HG03108 (cell line): ENCODE measurements at regions not wholly inside any gene's neighbourhood (a gene's known extent, or its start where the extent isn't known, plus 50 kb on each side); places are given as distances from the start of the nearest gene placed in this dataset.
A peak's percentile ranks its signal among the peaks of the same experiment; 100 is the strongest.
"Not testable (repeated sequence)": the region's sequence is repeated elsewhere in the genome, so short reads cannot be mapped to it uniquely, and the experiment has no call there.

Experiments
- ATAC-seq: cut with Tn5 transposase; IDR thresholded peaks from one replicate; pipeline ENCODE4 v1.9.1; 2021; ENCODE audit warnings: moderate library complexity; ENCODE audit not compliant: unreplicated experiment

GRCh38 chr6:114989279-114989964, 646.6 kb upstream of the HS3ST5 start:
- peak; percentile 83 for ATAC-seq

- ATAC-seq = no peak
Measured at GRCh38 chr6:114987281-114987680, 644.5 kb upstream of the HS3ST5 start.

GRCh38 chr6:114955363-114955762, 612.5 kb upstream of the HS3ST5 start:
- no peak for ATAC-seq

DNA sequence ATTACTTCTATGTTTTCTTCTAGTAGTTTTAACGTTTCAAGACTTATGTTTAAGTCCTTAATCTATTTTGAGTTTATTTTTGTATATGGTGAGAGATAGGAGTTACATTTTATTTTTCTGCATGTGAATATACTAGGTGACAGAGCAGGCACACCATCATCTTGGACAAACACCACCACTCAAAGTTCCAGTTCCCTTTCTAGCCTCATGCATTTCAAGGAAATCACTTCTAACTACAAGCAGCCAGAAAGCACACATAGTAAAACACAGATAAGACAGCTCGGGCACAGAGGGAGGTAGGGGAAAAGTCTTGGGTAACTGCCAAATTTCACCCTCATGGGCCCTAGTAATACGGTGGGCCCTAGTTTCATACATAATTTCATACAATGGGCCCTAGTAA, 609.4 kb upstream of the HS3ST5 start:
- no peak for ATAC-seq

DNA sequence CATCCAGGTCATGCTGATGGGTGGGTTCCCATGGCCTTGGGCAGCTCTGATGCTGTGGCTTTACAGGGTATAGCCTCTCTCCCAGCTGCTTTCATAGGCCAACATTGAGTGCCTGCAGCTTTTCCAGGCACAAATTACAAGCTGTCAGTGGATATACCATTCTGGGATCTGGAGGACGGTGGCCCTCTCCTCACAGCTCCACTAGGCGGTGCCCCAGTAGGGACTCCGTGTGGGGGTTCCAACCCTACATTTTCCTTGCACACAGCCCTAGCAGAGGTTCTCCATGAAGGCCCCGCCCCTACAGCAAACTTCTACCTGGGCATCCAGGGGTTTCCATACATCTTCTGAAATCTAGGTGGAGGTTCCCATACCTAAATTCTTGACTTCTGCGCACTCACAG, 602.6 kb upstream of the HS3ST5 start:
- ATAC-seq = no peak

DNA sequence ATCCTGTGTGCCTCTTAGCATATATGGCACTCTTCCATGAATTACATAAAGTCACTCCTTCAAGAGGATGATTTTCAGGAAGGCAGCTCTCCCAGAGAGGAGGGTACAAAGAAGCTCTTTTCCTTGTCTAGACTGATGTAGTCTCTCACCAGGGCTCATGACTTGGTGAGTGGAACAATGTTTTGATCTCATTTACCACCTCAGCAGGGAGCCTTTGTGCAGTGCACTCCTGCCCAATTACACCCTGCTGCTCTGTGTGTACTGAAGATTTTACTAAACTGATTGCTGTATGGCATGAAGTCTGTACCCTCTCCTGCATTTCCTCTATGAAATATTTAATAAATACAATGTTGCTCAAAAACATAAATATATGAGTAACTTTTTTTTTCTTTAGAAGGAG, 598.3 kb upstream of the HS3ST5 start:
- no peak for ATAC-seq

GRCh38 chr6:114940181-114940580, 597.4 kb upstream of the HS3ST5 start:
- no peak for ATAC-seq

DNA sequence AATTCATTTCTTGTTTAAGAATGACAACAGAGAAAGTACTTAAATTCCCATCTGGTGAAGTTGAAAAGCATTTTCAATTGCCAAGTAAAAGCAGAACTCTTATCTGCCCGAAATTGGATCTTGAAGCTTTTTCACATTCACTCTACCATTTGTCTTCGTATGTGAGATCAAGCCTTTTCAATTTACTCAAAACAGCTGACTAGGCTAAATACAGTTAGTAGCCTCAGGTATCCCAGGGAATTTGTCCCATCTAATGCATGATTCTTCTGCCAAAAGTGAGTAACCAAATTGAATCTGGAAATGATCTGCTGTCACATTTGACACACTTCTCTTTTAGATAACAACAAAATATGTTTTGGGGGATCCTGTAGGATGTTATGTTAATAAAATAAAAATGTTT, 596.8 kb upstream of the HS3ST5 start:
- no peak for ATAC-seq

GRCh38 chr6:114936080-114936479, 593.3 kb upstream of the HS3ST5 start:
- no peak for ATAC-seq

DNA sequence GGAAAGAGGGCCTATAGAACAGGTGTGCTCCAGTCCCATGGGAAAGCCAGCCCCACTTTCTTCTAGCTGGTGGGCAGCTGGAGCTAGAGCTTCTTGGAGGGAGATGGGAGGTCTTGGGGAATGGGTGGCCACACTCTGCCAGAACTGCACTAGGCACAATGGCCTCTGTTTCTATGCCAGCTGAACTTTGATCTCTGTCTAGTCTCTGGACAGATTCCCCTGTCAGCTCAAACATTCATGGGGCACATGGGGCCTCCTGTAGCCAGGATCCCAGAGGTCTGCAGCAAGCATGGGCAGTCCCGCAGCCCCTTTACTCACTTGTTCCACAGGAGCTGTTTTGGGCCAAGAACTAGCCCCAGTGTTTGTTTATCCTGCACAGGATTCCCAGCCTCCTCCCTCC, 591.3 kb upstream of the HS3ST5 start:
- ATAC-seq = no peak

- ATAC-seq = not testable (repeated sequence)
Measured at GRCh38 chr6:114928731-114929130, 585.9 kb upstream of the HS3ST5 start.

- no peak for ATAC-seq
Measured at GRCh38 chr6:114906096-114906495, 563.3 kb upstream of the HS3ST5 start.

DNA sequence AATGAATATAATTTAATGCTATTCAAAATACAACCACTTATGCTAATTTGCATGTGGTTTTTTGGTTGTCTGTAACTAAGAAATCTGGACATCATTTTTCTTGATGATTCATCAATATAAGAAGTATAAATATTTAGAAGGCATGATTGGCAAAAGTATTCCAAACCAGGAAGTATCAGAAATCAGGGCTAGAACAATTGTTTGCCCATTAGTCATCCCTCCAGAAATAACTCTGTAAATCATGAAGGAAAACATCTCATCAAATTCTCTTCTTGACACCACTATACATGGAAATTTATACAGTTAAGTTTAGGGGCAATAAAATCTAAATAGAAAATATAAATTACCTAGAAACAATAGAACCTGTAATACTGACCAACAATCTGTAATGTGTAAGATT, 554.7 kb upstream of the HS3ST5 start:
- ATAC-seq = no peak

- ATAC-seq = no peak
Measured at GRCh38 chr6:114892211-114892610, 549.4 kb upstream of the HS3ST5 start.

DNA sequence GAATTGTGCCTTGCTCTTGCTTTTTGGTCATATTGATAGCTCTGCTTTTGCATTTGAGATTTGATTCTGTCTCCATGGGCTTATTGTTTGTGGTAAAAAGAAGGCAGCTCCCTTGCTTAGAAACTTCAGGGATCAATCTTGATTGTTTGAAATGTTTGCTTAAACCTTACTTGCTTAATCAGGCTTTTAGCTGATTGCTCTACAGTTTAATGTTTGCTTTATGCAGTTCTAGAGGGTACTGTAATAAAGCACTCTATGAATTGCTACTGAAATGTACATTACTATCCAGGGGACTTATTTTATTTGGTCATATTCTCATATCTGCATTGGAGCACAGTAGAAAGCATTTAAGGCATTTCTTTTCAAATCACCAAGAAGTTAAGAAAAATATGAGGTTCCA, 545.4 kb upstream of the HS3ST5 start:
- no peak for ATAC-seq

DNA sequence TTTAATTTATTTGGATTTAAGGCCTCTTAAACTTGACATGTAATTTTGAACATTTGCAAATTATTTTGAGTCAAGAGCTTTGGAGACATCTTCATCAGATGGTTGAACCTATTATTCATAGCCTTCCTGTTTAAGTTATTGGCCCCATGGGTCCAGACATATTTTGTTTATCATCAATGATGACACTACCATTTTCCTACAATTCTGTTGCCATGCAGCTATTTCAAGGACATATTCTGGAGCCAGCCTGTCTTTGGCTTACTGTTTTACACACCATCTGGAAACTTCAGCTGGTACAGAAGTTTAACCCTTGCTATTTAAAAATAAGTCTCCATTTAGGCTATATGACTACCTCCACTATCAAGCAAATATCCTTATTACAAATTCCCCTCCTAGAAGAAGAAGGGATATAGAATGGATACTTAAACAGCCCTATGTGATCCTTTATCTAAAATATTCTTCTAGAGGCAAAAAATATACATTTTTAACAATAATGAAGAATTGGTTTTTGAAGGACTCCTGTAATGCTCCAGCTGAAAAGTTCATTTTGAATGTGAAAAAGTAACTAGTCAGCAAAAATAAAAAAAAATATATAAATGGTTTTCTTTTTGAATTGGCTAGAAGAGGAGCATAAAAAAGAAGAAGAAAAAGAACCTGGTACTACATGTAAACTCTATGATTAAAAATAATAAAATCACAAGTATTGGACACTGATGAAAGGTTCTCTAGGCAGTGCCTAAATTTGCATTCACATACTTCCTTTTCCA, 544.0 kb upstream of the HS3ST5 start:
- ATAC-seq = no peak

- no peak for ATAC-seq
Measured at GRCh38 chr6:114879693-114880092, 536.9 kb upstream of the HS3ST5 start.

DNA sequence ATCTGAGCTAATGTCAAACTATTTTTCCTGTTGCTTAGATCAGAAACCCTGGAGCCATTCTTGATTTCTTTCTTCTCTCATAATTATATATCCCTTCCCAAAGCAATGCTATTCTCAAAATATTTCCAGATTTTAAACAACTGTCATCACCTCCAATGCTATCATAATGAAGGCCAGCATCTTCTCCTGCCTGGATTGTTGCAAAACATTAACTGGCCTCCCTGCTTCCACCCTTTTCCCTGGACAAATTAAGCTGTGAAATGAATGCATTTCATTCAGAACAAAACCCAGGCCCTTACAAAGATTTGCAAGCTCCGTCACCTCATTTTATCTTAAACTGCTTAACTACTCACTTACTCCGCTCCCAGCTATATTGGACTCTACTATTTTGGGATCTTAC, 535.3 kb upstream of the HS3ST5 start:
- ATAC-seq = no peak

GRCh38 chr6:114874410-114874809, 531.6 kb upstream of the HS3ST5 start:
- ATAC-seq = no peak

- ATAC-seq = not testable (repeated sequence)
Measured at GRCh38 chr6:114865506-114865905, 522.7 kb upstream of the HS3ST5 start.

DNA sequence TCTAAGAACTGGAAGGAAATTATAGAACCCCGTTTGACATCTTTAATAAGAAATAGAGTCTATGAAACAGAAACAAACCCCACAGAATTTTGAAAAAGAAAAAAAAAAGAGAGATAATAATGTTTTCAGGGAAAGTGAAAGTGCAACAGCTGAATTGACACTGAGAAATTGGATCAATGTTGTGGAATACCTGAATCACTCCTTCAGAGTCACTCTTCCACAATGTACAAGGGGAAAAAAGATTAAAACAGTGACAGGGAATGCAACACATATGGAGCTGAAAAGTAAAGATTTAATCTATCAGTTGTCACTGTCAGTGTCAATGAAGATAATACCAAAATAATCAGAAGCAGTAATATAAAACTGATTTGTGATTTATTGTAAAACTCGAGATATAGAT, 520.8 kb upstream of the HS3ST5 start:
- ATAC-seq = no peak

- no peak for ATAC-seq
Measured at GRCh38 chr6:114862819-114863218, 520.0 kb upstream of the HS3ST5 start.

- ATAC-seq = no peak
Measured at GRCh38 chr6:114862064-114862463, 519.2 kb upstream of the HS3ST5 start.
